Neural progenitor cell (in vitro differentiated cells): ENCODE measurements at regions not wholly inside any gene's neighbourhood (a gene's known extent, or its start where the extent isn't known, plus 50 kb on each side); places are given as distances from the start of the nearest gene placed in this dataset.

Source experiments
- CTCF ChIP-seq: fragments of 200-600 bp; sonication (generic); IDR thresholded peaks from 2 replicates; pipeline ENCODE4 v1.5.1; 2017; ENCODE audit warnings: antibody characterized with exemption, mild to moderate bottlenecking
- EZH2 ChIP-seq: fragments of 200-600 bp; sonication (generic); IDR thresholded peaks from 2 replicates; pipeline ENCODE4 v1.6.1; 2017; ENCODE audit warnings: antibody characterized with exemption, mild to moderate bottlenecking, moderate library complexity
- EZH2phosphoT487 ChIP-seq: fragments of 200-600 bp; sonication (generic); IDR thresholded peaks from 2 replicates; pipeline ENCODE4 v1.6.1; 2017; ENCODE audit warnings: antibody characterized with exemption

- peak; percentile 32 for TF ChIP-seq CTCF
- no peak for TF ChIP-seq EZH2
- TF ChIP-seq EZH2phosphoT487 = no peak
These were observed 139.1 kb upstream of the BDNF start for GRCh38 chr11:27839226-27839913.
